HUES6 (cell line): ENCODE measurements at regions not wholly inside any gene's neighbourhood (a gene's known extent, or its start where the extent isn't known, plus 50 kb on each side); places are given as distances from the start of the nearest gene placed in this dataset.
A peak's percentile ranks its signal among the peaks of the same experiment; 100 is the strongest.
"Not testable (repeated sequence)": the region's sequence is repeated elsewhere in the genome, so short reads cannot be mapped to it uniquely, and the experiment has no call there.

ENCODE experiments used
- H3K27ac ChIP-seq: 2 replicates; pipeline ENCODE4 v1.7.0; 2013; ENCODE audit warnings: low read depth, mild to moderate bottlenecking, low read length, inconsistent platforms
- H3K27me3 ChIP-seq: 2 replicates; pipeline ENCODE4 v1.6.1; 2013; ENCODE audit warnings: low read length; ENCODE audit not compliant: control insufficient read depth, insufficient read depth
- H3K36me3 ChIP-seq: 2 replicates; pipeline ENCODE4 v1.6.1; 2013; ENCODE audit warnings: low read length; ENCODE audit not compliant: control insufficient read depth, insufficient read depth
- H3K4me1 ChIP-seq: 2 replicates; pipeline ENCODE4 v1.6.1; 2013; ENCODE audit warnings: low read length; ENCODE audit not compliant: control insufficient read depth, insufficient read depth
- H3K4me3 ChIP-seq: 2 replicates; pipeline ENCODE4 v1.5.1; 2013; ENCODE audit warnings: low read depth, low read length
- H3K9ac ChIP-seq: one replicate; pipeline ENCODE4 v1.6.1; 2013; ENCODE audit warnings: mild to moderate bottlenecking, low read length
- H3K9me3 ChIP-seq: 2 replicates; pipeline ENCODE4 v1.6.1; 2013; ENCODE audit warnings: low read depth, low read length; ENCODE audit not compliant: control insufficient read depth, insufficient read depth

DNA sequence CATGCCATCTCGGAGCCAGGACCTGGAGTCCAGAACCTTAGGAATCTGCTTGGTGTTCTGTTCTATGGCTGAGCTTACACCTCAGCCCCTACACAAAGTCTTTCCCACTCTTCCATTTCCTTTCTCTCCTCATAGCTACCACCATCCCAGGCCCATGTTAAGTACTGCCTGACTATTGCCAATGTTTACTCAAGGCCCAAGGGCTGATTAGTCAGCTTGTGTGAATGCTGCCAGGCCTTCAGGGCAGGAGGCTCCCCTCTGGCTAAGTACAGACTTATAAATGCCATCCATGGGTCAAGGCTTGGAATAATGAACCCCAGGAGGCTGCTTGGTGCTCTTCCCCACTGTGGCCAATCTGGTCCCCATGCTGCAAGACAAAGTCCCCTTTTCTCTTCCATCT is 411.6 kb upstream of the MAGEB18 start:
- no peak overlapping the region for H3K4me3 ChIP-seq
- peaks cover 5% of the 10 kb centered on the region; the same call in 1 of the 2 replicates for H3K4me1 ChIP-seq
- no peaks in the 10 kb centered on the region; the same call in 1 of the 2 replicates for H3K27me3 ChIP-seq
- H3K9me3 ChIP-seq, result no peaks in the 10 kb centered on the region
- H3K9ac ChIP-seq, result no peak overlapping the region
- H3K36me3 ChIP-seq, result no peaks in the 10 kb centered on the region
- no peak overlapping the region for H3K27ac ChIP-seq

DNA sequence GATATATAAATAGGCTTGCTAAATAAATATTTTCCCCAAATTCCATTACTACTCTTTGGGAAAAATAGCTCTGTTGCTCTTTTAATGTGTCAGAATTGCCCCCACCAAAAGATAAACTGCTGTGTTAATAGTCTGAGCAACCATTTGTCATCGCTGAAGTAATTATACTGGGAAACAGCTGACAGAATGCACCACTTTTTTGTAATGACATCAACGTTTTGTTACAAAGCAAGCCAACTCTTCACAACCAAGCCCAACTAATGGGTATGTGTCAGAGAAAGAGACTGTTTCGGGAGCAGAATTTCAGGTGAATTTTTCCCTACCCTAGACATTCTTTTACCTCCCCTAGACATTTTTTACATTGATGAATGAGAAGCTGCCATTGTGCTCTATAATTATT is 405.0 kb upstream of the MAGEB18 start:
- no peaks in the 10 kb centered on the region for H3K9me3 ChIP-seq
- H3K27me3 ChIP-seq, result no peaks in the 10 kb centered on the region
- no peak overlapping the region for H3K9ac ChIP-seq
- no peaks in the 10 kb centered on the region for H3K4me1 ChIP-seq
- H3K4me3 ChIP-seq, result no peak overlapping the region
- H3K27ac ChIP-seq, result no peak overlapping the region
- H3K36me3 ChIP-seq, result no peaks in the 10 kb centered on the region

DNA sequence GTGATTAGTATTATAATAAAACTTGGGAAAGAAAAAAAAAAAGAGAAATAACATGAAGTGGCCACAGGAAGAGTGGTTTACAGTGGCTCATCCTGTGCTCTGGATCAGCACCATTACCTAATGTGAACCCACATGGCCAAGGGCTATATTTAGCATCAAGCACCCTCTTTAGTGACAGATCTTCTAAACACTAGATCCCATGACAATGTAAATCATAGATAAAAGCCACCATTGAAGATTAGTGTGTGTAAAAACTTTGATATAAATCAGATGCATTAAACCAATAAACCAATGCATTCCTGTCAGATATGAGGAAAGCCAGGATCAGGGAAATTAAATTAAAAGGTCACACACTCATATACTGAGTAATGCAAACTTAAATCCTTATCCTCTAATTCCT is 400.6 kb upstream of the MAGEB18 start:
- H3K9me3 ChIP-seq, result no peaks in the 10 kb centered on the region
- no peak overlapping the region for H3K27ac ChIP-seq
- no peaks in the 10 kb centered on the region for H3K4me1 ChIP-seq
- no peaks in the 10 kb centered on the region for H3K27me3 ChIP-seq
- no peak overlapping the region for H3K4me3 ChIP-seq
- H3K36me3 ChIP-seq, result no peaks in the 10 kb centered on the region
- no peak overlapping the region for H3K9ac ChIP-seq

DNA sequence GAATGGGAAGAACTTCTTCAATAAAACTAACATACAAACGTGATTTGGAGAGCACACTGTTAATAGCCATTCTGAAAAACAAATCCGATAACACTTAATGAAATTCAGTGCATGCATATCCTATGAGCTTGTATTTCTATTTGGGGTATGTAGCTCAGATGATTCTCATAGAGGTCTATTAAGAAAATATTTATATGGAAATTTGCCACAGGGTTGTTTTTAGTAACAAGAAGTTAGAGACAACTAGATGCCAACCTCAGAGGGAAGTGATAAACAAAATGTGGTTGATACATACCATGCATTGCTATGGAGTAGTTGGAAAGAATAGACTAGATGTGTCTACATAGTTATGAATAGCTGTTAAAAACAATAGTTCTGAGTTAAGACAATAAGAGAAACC is 395.8 kb upstream of the MAGEB18 start:
- Histone ChIP-seq H3K4me3 (no peak overlapping the region), H3K9me3 (no peaks in the 10 kb centered on the region), H3K27ac (no peak overlapping the region), H3K9ac (no peak overlapping the region), H3K36me3 (no peaks in the 10 kb centered on the region), H3K4me1 (no peaks in the 10 kb centered on the region), H3K27me3 (no peaks in the 10 kb centered on the region)

DNA sequence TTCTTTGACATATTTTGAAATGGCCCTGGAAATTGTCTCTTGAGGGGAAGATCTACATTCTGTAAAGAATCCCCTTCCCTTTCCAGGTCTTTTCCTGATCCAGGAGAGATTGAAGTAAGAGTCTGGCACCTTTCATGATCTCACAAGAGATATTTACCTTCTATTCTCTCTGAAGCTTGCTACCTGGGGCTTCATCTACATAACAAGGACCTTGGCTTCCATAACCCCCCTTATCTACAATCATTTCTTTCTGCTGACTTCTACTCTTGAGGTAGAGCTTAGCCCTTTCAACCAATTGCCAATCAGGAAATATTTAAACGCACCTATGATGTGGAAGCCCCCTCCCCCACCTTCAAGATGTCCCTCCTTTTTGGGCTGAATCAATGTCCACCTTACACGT is 383.7 kb upstream of the MAGEB18 start:
- no peak overlapping the region for H3K4me3 ChIP-seq
- peaks cover 15% of the 10 kb centered on the region for H3K4me1 ChIP-seq
- peak overlapping the region; percentile 55; the same call in 1 of the 2 replicates for H3K27ac ChIP-seq

DNA sequence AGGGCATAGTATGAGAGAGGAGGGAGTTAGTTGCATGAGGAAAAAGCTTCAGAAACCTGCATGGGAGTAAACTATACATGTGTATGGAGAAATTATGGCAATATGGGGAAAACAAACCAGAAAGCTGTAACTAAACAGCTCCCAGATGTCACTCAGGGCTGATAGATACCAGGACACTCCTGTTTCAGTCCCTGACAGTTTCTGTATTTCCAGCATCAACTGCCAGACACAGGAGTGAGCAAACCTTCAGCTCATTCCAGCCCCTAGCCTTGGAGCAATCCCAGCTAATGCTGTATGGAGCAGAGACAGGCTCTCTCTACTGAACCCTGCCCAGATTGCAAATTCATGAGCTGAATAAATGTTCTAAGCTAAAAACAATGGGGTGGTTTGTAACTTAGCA is 382.9 kb upstream of the MAGEB18 start:
- Histone ChIP-seq H3K4me1 (peaks cover 21% of the 10 kb centered on the region), H3K36me3 (no peaks in the 10 kb centered on the region), H3K9ac (no peak overlapping the region), H3K4me3 (no peak overlapping the region), H3K27ac (0 out of 2 replicates have a peak overlapping the region, but pooled peaks have one; percentile 55), H3K9me3 (no peaks in the 10 kb centered on the region), H3K27me3 (no peaks in the 10 kb centered on the region)

More for the DNA sequence above, 383.7 kb upstream of the MAGEB18 start:
- Histone ChIP-seq H3K9ac (no peak overlapping the region), H3K27me3 (no peaks in the 10 kb centered on the region), H3K36me3 (no peaks in the 10 kb centered on the region), H3K9me3 (no peaks in the 10 kb centered on the region)

DNA sequence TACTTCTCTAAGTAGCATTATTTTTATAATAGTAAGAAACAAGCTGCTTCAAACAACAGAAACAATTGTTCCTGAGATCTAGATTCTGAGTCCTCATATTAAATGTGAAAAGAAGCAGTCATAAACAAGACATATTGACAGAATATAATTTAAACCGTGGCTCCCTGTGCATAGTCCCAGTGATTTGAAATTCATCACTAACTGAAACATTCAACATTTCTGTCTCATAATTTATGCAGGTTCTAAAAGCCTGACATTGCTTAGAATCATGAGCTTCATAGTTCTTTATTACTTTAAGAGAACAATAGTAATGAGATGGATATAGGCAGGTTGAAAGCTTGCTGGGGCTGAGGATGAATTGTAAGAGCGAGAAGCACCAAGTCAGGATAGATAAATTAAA is 375.5 kb upstream of the MAGEB18 start:
- H3K9ac ChIP-seq, result no peak overlapping the region
- H3K27ac ChIP-seq, result no peak overlapping the region
- no peaks in the 10 kb centered on the region for H3K27me3 ChIP-seq
- no peaks in the 10 kb centered on the region for H3K9me3 ChIP-seq
- 0 out of 2 replicates have a peak, but pooled peaks cover 6% of the 10 kb centered on the region for H3K4me1 ChIP-seq
- H3K36me3 ChIP-seq, result no peaks in the 10 kb centered on the region
- H3K4me3 ChIP-seq, result no peak overlapping the region

DNA sequence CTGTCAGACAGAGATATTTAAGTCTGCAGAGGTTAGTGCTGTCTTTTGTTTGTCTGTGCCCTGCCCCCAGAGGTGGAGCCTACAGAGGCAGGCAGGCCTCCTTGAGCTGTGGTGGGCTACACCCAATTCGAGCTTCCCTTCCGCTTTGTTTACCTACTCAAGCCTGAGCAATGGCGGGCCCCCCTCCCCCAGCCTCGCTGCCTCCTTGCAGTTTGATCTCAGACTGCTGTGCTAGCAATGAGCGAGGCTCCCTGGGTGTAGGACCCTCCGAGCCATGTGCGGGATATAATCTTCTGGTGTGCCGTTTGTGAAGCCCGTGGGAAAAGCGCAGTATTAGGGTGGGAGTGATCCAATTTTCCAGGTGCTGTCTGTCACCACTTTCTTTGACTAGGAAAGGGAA is 366.3 kb upstream of the MAGEB18 start:
- not testable (repeated sequence) for H3K36me3 ChIP-seq, H3K9ac ChIP-seq, H3K9me3 ChIP-seq, H3K4me1 ChIP-seq, H3K27me3 ChIP-seq, H3K27ac ChIP-seq, H3K4me3 ChIP-seq

DNA sequence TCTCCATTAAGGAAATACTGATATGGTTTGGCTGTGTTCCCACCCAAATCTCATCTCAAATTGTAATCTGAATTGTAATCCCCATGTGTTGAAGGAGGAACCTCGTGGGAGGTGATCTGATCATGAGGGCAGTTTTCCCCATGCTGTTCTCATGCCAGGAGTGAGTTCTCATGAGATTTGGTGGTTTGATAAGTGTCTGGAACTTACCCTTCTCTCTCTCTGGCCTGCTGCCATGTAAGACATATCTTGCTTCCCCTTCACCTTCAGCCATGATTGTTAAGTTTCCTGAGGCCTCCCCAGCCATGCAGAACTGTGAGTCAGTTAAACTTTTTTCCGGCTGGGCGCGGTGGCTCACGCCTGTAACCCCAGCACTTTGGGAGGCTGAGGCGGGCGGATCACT is 340.3 kb upstream of the MAGEB18 start:
- not testable (repeated sequence) for H3K9me3 ChIP-seq, H3K27ac ChIP-seq, H3K36me3 ChIP-seq, H3K27me3 ChIP-seq, H3K4me3 ChIP-seq, H3K4me1 ChIP-seq, H3K9ac ChIP-seq

DNA sequence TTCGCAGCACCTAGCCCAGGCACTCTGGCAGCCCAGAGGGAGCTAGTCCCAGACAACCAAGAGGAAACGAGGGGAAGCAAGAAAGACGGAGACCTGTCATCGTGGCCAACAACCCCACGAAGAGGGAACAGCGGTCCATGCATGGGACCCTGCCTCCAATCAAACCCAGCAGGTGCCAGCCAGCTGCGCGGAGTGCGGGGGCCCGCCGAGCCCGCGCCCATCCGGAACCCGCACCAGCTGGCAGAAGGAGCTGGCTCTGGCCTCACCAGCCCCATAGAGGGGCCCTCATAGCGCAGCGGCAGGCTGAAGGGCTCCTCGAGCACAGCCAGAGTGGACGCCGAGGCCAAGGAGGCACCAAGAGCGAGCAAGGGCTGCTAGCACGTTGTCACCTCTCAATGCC is 332.4 kb upstream of the MAGEB18 start:
- H3K9me3 ChIP-seq, result 0 out of 2 replicates have a peak, but pooled peaks cover 3% of the 10 kb centered on the region
- no peak overlapping the region for H3K9ac ChIP-seq
- no peaks in the 10 kb centered on the region; the same call in 1 of the 2 replicates for H3K27me3 ChIP-seq
- no peak overlapping the region for H3K27ac ChIP-seq
- H3K4me1 ChIP-seq, result 0 out of 2 replicates have a peak, but pooled peaks cover 10% of the 10 kb centered on the region
- no peak overlapping the region for H3K4me3 ChIP-seq
- H3K36me3 ChIP-seq, result no peaks in the 10 kb centered on the region

DNA sequence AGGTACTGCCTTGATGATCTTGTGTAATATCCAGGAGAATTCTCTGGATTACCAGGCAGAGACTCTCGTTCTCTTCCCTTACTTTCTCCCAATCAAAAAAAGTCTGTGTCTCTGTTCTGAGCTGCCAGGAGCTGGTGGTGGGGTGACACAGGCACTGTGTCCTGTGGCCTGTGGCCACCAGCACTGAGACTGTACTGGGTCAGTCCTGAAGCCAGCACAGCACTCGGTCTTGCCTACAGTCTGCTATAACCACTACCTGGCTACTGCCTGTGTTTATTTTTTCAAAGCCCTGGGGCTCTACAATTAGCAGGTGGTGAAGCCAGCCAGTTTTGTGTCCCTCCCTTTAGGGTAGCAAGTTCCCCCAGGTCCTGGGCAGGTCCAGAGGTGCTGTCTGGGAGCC is 331.1 kb upstream of the MAGEB18 start:
- Histone ChIP-seq H3K27ac (no peak overlapping the region), H3K9ac (no peak overlapping the region), H3K4me1 (0 out of 2 replicates have a peak, but pooled peaks cover 10% of the 10 kb centered on the region), H3K4me3 (no peak overlapping the region), H3K9me3 (0 out of 2 replicates have a peak, but pooled peaks cover 3% of the 10 kb centered on the region), H3K27me3 (no peaks in the 10 kb centered on the region; the same call in 1 of the 2 replicates), H3K36me3 (no peaks in the 10 kb centered on the region)

DNA sequence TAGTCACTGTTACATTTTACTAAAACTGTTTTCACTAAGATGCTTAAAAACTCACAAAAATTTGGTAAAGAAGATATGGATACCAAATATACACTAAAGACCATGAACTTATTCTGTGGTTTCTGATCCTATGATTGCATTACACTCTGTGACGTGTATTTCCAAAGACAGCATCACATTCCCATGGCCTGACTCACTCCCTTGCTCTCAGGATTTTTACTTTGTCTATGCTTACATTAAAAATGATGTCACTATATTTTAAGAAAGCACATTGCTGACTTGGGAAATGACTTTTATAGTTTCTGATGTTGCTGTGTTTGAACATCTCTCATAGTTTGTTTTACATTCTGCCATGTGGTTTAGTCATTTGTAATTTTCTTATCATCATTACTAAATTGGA is 327.9 kb upstream of the MAGEB18 start:
- Histone ChIP-seq H3K9me3 (no peaks in the 10 kb centered on the region), H3K4me1 (0 out of 2 replicates have a peak, but pooled peaks cover 10% of the 10 kb centered on the region), H3K27me3 (no peaks in the 10 kb centered on the region; the same call in 1 of the 2 replicates), H3K27ac (no peak overlapping the region), H3K4me3 (no peak overlapping the region), H3K36me3 (no peaks in the 10 kb centered on the region), H3K9ac (no peak overlapping the region)
